ENCODE measurements at regions not wholly inside any gene's neighbourhood (a gene's known extent, or its start where the extent isn't known, plus 50 kb on each side); places are given as distances from the start of the nearest gene placed in this dataset.

- Mint-ChIP-seq H3K36me3 (ENCODE audit: low read depth) (no peaks in the 10 kb centered on the region), H3K9me3 (no peaks in the 10 kb centered on the region), H3K4me1 (no peaks in the 10 kb centered on the region), H3K4me3 (no peak overlapping the region), H3K27me3 (peaks cover 5% of the 10 kb centered on the region), H3K27ac (no peak overlapping the region)
- no peak for DNase-seq
- no peak for ATAC-seq
Measured at GRCh38 chr1:57633881-57634280, 210.0 kb upstream of the DAB1 start.

DNA sequence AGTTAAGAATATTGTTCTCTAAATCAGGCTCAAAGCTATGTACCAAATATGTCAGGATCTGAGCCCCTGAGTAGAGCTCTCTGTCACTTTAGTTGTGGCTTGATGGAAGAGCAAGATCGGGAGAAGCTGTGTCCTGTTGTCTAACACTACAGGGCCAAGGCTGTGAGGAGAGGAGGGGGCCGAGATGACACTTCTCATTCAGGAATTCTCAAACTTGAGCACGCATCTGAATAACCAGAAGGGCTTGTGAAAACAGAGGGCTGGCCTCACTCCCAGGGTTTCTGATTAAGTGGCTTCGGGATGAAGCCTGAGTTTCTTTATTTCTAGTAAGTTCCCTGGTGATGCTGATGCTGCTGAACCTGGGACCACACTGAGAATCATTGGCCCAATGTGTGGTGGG is 209.2 kb upstream of the DAB1 start:
- Mint-ChIP-seq H3K4me3 (no peak overlapping the region), H3K4me1 (no peaks in the 10 kb centered on the region), H3K27ac (no peak overlapping the region), H3K9me3 (no peaks in the 10 kb centered on the region), H3K36me3 (ENCODE audit: low read depth) (no peaks in the 10 kb centered on the region), H3K27me3 (peaks cover 3% of the 10 kb centered on the region)
- no peak for DNase-seq
- ATAC-seq: no peak

- ATAC-seq (no peak), DNase-seq (no peak)
- peaks cover 3% of the 10 kb centered on the region for H3K27me3 Mint-ChIP-seq
- no peaks in the 10 kb centered on the region for H3K4me1 Mint-ChIP-seq
- H3K4me3 Mint-ChIP-seq: no peak overlapping the region
- no peaks in the 10 kb centered on the region for H3K36me3 Mint-ChIP-seq (ENCODE audit: low read depth)
- H3K27ac Mint-ChIP-seq: no peak overlapping the region
- H3K9me3 Mint-ChIP-seq: no peaks in the 10 kb centered on the region
Measured at GRCh38 chr1:57632401-57632800, 208.5 kb upstream of the DAB1 start.

- DNase-seq (no peak), ATAC-seq (no peak)
- Mint-ChIP-seq H3K27me3 (peaks cover 3% of the 10 kb centered on the region), H3K4me3 (no peak overlapping the region), H3K4me1 (no peaks in the 10 kb centered on the region), H3K27ac (no peak overlapping the region), H3K36me3 (ENCODE audit: low read depth) (no peaks in the 10 kb centered on the region), H3K9me3 (no peaks in the 10 kb centered on the region)
Measured at GRCh38 chr1:57627612-57628011, 203.8 kb upstream of the DAB1 start.

- Mint-ChIP-seq H3K27ac (no peak overlapping the region), H3K9me3 (no peaks in the 10 kb centered on the region), H3K36me3 (ENCODE audit: low read depth) (no peaks in the 10 kb centered on the region), H3K27me3 (no peaks in the 10 kb centered on the region), H3K4me1 (no peaks in the 10 kb centered on the region), H3K4me3 (no peak overlapping the region)
- ATAC-seq: no peak
- no peak for DNase-seq
Measured at GRCh38 chr1:57623791-57624538, 200.1 kb upstream of the DAB1 start.

DNA sequence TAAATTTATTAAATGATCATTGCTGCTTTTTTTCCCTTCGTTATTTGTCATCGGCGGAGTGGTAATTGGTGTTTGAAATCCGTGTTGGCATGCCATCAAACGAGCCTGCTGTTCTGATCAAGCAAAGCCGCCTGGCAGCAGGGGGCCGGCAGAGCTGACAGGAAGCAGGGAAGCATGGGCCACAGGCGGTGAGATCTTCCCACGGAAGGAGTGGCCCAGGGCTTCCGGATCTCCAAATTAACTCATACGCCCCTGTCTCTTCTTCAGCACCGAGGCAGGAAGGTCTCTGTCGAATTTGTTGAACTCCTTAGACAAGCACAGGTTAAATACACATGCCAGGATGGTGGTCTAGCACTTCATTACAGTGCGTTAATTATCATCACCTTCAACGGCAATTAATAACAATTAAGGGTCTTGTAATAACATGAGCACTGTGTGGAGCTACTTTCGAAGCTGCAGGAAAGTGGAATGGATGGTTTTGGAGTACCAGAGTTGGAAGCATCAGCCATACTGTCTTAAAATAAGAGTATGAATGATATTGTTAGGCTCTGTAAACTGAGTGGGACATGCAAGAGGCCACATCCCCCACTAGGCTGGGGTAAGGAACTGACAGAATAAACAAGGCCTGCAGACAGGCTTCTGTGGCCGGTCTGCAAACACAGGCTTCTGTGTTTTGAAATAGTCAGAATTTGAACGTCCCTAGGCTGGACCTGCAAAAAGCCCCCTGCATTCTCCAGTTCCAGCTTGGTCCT is 199.4 kb upstream of the DAB1 start:
- ATAC-seq (no peak), DNase-seq (no peak)
- H3K9me3 Mint-ChIP-seq: no peaks in the 10 kb centered on the region
- no peaks in the 10 kb centered on the region for H3K27me3 Mint-ChIP-seq
- no peaks in the 10 kb centered on the region for H3K4me1 Mint-ChIP-seq
- no peaks in the 10 kb centered on the region for H3K36me3 Mint-ChIP-seq (ENCODE audit: low read depth)
- H3K27ac Mint-ChIP-seq: no peak overlapping the region
- H3K4me3 Mint-ChIP-seq: no peak overlapping the region

GRCh38 chr1:57621776-57622175 is 197.9 kb upstream of the DAB1 start:
- no peak for ATAC-seq
- Mint-ChIP-seq H3K27me3 (peaks cover 2% of the 10 kb centered on the region), H3K4me3 (no peak overlapping the region), H3K27ac (no peak overlapping the region), H3K9me3 (no peaks in the 10 kb centered on the region), H3K36me3 (ENCODE audit: low read depth) (no peaks in the 10 kb centered on the region), H3K4me1 (no peaks in the 10 kb centered on the region)
- DNase-seq: no peak

GRCh38 chr1:57620605-57621004 is 196.7 kb upstream of the DAB1 start:
- H3K27ac Mint-ChIP-seq: no peak overlapping the region
- H3K9me3 Mint-ChIP-seq: no peaks in the 10 kb centered on the region
- ATAC-seq (no peak), DNase-seq (no peak)
- peaks cover 4% of the 10 kb centered on the region for H3K27me3 Mint-ChIP-seq
- H3K36me3 Mint-ChIP-seq (ENCODE audit: low read depth): no peaks in the 10 kb centered on the region
- H3K4me3 Mint-ChIP-seq: no peak overlapping the region
- H3K4me1 Mint-ChIP-seq: peaks cover 4% of the 10 kb centered on the region

DNA sequence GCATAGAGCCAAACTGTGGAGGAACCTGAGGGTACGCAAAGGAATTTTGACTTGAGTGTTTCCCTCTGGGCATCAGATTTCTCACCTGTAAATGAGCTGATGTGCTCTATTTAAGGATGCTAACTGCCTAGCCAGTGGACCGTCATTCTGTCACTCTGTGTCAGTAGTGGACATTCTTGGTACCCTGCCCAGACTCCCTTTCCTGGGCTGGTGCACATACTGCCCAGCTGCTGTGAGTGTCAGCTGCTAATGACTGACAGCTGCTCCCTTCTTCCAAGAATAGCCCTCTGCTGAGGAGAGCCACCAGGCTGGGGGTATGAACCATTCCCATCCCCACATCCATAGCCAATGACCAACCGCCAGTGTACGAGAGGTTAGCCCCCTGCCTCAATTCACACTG is 193.1 kb upstream of the DAB1 start:
- Mint-ChIP-seq H3K27me3 (peaks cover 4% of the 10 kb centered on the region), H3K4me1 (peaks cover 4% of the 10 kb centered on the region), H3K36me3 (ENCODE audit: low read depth) (no peaks in the 10 kb centered on the region), H3K9me3 (no peaks in the 10 kb centered on the region), H3K4me3 (no peak overlapping the region), H3K27ac (no peak overlapping the region)
- DNase-seq: no peak
- ATAC-seq: no peak

DNA sequence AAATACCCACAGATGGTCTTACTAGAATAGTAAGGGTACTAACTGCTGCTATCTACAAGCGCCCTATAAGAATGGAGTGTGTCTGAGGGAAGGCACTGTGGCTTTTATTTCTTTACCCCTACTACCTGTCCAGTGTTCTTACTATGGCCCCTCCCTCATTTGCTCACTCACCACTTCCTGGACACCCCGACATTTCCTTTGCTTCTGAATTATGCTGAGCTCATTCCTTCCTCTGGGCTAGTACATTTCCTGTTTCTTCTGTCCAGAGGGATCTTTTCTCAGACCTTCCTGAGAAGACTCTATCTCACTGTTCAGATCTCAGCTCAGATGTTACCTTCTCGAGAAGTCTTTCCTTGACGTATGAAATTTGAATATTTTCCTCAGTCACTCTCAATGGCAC is 192.1 kb upstream of the DAB1 start:
- H3K36me3 Mint-ChIP-seq (ENCODE audit: low read depth): no peaks in the 10 kb centered on the region
- H3K4me3 Mint-ChIP-seq: no peak overlapping the region
- no peak for DNase-seq
- no peak for ATAC-seq
- no peaks in the 10 kb centered on the region for H3K9me3 Mint-ChIP-seq
- peaks cover 4% of the 10 kb centered on the region for H3K4me1 Mint-ChIP-seq
- H3K27ac Mint-ChIP-seq: no peak overlapping the region
- peaks cover 4% of the 10 kb centered on the region for H3K27me3 Mint-ChIP-seq

GRCh38 chr1:57612833-57613232 is 189.0 kb upstream of the DAB1 start:
- Mint-ChIP-seq H3K4me3 (no peak overlapping the region), H3K36me3 (ENCODE audit: low read depth) (no peaks in the 10 kb centered on the region)

DNA sequence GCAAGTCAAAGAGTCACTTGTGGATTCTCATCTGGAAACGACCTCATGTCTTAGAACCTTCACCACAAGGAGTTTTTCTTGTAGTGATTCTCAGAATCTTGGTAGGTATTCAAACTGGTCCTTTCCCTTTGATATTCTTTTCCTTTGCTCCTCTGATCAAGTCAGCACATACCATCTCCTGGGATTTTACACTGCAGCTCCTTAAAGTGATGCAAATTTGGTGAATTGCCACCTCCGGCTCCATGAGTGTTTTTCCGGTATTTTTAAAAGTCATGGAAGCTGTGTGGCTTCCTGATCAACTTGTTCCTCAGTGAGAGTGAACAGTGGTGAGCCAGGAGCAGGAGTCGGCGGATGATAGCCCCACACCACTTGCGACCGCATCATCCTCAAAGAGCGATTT is 182.1 kb upstream of the DAB1 start:
- no peak for ATAC-seq
- DNase-seq: no peak
- Mint-ChIP-seq H3K27me3 (no peaks in the 10 kb centered on the region), H3K9me3 (no peaks in the 10 kb centered on the region), H3K36me3 (ENCODE audit: low read depth) (no peaks in the 10 kb centered on the region), H3K27ac (no peak overlapping the region), H3K4me3 (no peak overlapping the region), H3K4me1 (no peaks in the 10 kb centered on the region)

More at GRCh38 chr1:57612833-57613232, 189.0 kb upstream of the DAB1 start:
- no peak for ATAC-seq
- DNase-seq: no peak
- peaks cover 4% of the 10 kb centered on the region for H3K4me1 Mint-ChIP-seq
- H3K27me3 Mint-ChIP-seq: peaks cover 3% of the 10 kb centered on the region
- H3K27ac Mint-ChIP-seq: no peak overlapping the region
- H3K9me3 Mint-ChIP-seq: no peaks in the 10 kb centered on the region

GRCh38 chr1:57603696-57604095 is 179.8 kb upstream of the DAB1 start:
- H3K36me3 Mint-ChIP-seq (ENCODE audit: low read depth): no peaks in the 10 kb centered on the region
- no peaks in the 10 kb centered on the region for H3K27me3 Mint-ChIP-seq
- no peaks in the 10 kb centered on the region for H3K4me1 Mint-ChIP-seq
- DNase-seq (no peak), ATAC-seq (no peak)
- no peak overlapping the region for H3K4me3 Mint-ChIP-seq
- no peak overlapping the region for H3K27ac Mint-ChIP-seq
- H3K9me3 Mint-ChIP-seq: no peaks in the 10 kb centered on the region

DNA sequence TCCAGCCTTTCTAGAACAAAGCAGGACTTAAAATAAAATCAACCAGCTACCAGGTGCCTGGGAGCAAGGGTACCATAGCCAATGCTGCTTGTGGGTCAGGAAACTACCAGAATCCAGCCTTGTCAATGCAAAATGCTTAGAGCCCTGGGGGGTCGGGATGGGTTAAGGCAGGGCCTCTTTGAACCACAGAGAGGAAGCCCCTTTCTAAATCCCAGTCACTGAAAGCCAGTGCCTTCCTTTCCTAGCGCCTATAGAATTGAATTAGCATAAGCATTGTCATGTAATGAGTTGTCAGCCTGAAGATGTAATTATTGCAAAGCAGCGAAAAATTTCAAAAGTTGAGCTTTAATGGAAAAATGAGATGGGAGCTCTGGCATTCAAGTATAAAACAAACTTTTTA is 176.6 kb upstream of the DAB1 start:
- Mint-ChIP-seq H3K4me3 (no peak overlapping the region), H3K4me1 (no peaks in the 10 kb centered on the region), H3K27me3 (no peaks in the 10 kb centered on the region), H3K9me3 (no peaks in the 10 kb centered on the region), H3K27ac (no peak overlapping the region), H3K36me3 (ENCODE audit: low read depth) (no peaks in the 10 kb centered on the region)
- no peak for DNase-seq
- ATAC-seq: no peak

DNA sequence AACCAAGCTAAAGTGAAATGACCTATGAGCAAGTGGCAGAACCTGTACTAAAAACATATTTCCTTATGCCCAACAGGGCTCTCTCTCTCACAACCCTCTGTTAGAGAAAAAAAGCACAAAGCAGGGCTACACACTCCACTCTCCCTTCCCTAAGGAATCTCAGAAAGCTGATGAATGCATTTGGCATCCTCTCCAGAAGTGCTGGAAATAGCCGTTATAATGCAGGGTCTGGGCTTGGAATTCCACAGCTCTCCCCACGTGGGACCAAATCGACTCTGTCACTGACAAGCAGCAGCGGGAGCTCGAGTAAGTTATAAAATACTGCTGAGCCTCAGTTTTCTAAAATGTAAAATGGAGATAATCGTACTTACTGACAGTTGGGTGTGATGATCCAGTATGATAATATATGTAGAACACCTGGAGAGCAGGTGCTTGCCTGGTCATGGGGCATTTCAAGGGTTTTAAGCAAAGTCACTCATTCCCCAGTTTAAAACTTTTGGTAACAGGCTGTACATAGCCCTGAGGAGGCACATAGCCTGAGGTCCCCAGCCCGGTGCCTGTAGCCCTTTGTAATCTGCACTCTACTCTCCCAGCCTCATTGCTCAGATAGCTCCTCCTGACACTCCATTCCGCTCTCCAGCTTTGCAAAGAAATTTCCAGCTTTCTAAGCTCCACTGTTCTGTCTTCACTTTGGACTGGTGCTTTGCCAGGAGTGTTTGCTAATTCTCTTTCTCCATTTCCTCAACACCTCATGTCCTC is 175.6 kb upstream of the DAB1 start:
- Mint-ChIP-seq H3K27ac (no peak overlapping the region), H3K36me3 (ENCODE audit: low read depth) (no peaks in the 10 kb centered on the region), H3K27me3 (no peaks in the 10 kb centered on the region), H3K9me3 (no peaks in the 10 kb centered on the region), H3K4me3 (no peak overlapping the region), H3K4me1 (no peaks in the 10 kb centered on the region)
- ATAC-seq (no peak), DNase-seq (no peak)

Data from activated naive CD8-positive, alpha-beta T cell treated with anti-CD3 and anti-CD28 coated beads, Interleukin-2, amount 50 U/mL, for 24 hours (primary cell).